H9 (cell line): ENCODE measurements at regions not wholly inside any gene's neighbourhood (a gene's known extent, or its start where the extent isn't known, plus 50 kb on each side); places are given as distances from the start of the nearest gene placed in this dataset.

ENCODE experiments used
- DNase-seq: peaks from one replicate; pipeline ENCODE4 v3.0.0-alpha.2; 2017
- H2AFZ ChIP-seq: one replicate; pipeline ENCODE4 v1.6.1; 2013; ENCODE audit warnings: mild to moderate bottlenecking, low read length, control low read depth, moderate library complexity
- H2AK5ac ChIP-seq: 2 replicates; pipeline ENCODE4 v1.6.1; 2013; ENCODE audit warnings: low read length, control low read depth, mixed read lengths; ENCODE audit not compliant: insufficient read length
- H2BK120ac ChIP-seq: one replicate; pipeline ENCODE4 v1.6.1; 2013; ENCODE audit warnings: low read depth, mild to moderate bottlenecking, low read length, control low read depth, inconsistent platforms; ENCODE audit not compliant: poor library complexity, severe bottlenecking
- H2BK12ac ChIP-seq: 2 replicates; pipeline ENCODE4 v1.6.1; 2013; ENCODE audit warnings: low read length, control low read depth, mixed read lengths, low read depth; ENCODE audit not compliant: insufficient read length
- H2BK15ac ChIP-seq: 2 replicates; pipeline ENCODE4 v1.6.1; 2013; ENCODE audit warnings: low read depth, low read length, control low read depth
- H2BK20ac ChIP-seq: one replicate; pipeline ENCODE4 v1.6.1; 2013; ENCODE audit warnings: low read depth, mild to moderate bottlenecking, low read length, control low read depth, inconsistent platforms; ENCODE audit not compliant: poor library complexity, severe bottlenecking
- H2BK5ac ChIP-seq: 2 replicates; pipeline ENCODE4 v1.6.1; 2013; ENCODE audit warnings: low read length, control low read depth, mixed read lengths; ENCODE audit not compliant: insufficient read length
- H3K14ac ChIP-seq: 2 replicates; pipeline ENCODE4 v1.6.1; 2013; ENCODE audit warnings: low read length, control low read depth; ENCODE audit not compliant: insufficient read depth
- H3K18ac ChIP-seq: 2 replicates; pipeline ENCODE4 v1.6.1; 2013; ENCODE audit warnings: low read depth, mild to moderate bottlenecking, mixed read lengths, low read length, control low read depth; ENCODE audit not compliant: insufficient read length
- H3K23ac ChIP-seq: 2 replicates; pipeline ENCODE4 v1.6.1; 2013; ENCODE audit warnings: low read length, control low read depth, mixed read lengths, low read depth; ENCODE audit not compliant: insufficient read length
- H3K23me2 ChIP-seq: 2 replicates; pipeline ENCODE4 v1.6.1; 2013; ENCODE audit warnings: low read depth, mild to moderate bottlenecking, mixed read lengths, low read length, control low read depth; ENCODE audit not compliant: insufficient read length, poor library complexity, severe bottlenecking
- H3K27ac ChIP-seq: 2 replicates; pipeline ENCODE4 v1.5.1; 2013; ENCODE audit warnings: low read length, control low read depth, mixed read lengths, low read depth; ENCODE audit not compliant: insufficient read length
- H3K27me3 ChIP-seq: 2 replicates; pipeline ENCODE4 v1.6.1; 2013; ENCODE audit warnings: low read length, control low read depth, inconsistent platforms; ENCODE audit not compliant: insufficient read depth
- H3K4ac ChIP-seq: 2 replicates; pipeline ENCODE4 v1.6.1; 2013; ENCODE audit warnings: low read depth, mild to moderate bottlenecking, control low read depth, inconsistent platforms, low read length, moderate library complexity
- H3K4me1 ChIP-seq: 2 replicates; pipeline ENCODE4 v1.6.1; 2013; ENCODE audit warnings: low read length, control low read depth, inconsistent platforms; ENCODE audit not compliant: insufficient read depth
- H3K4me2 ChIP-seq: 2 replicates; pipeline ENCODE4 v1.6.1; 2013; ENCODE audit warnings: low read length, control low read depth, mixed read lengths; ENCODE audit not compliant: insufficient read length, insufficient read depth
- H3K56ac ChIP-seq: 2 replicates; pipeline ENCODE4 v1.6.1; 2013; ENCODE audit warnings: low read depth, mild to moderate bottlenecking, mixed read lengths, low read length, control low read depth; ENCODE audit not compliant: insufficient read length
- H3K79me1 ChIP-seq: 2 replicates; pipeline ENCODE4 v1.6.1; 2013; ENCODE audit warnings: low read depth, mild to moderate bottlenecking, moderate library complexity, low read length, control low read depth, inconsistent platforms; ENCODE audit not compliant: insufficient read depth, poor library complexity, severe bottlenecking
- H3K79me2 ChIP-seq: 2 replicates; pipeline ENCODE4 v1.6.1; 2013; ENCODE audit warnings: low read length, control low read depth, inconsistent platforms; ENCODE audit not compliant: insufficient read depth
- H3K9ac ChIP-seq: 2 replicates; pipeline ENCODE4 v1.6.1; 2013; ENCODE audit warnings: low read length, control low read depth, mixed read lengths; ENCODE audit not compliant: insufficient read length; ENCODE audit errors: extremely low read depth
- H3K9me3 ChIP-seq: one replicate; pipeline ENCODE4 v1.6.1; 2013; ENCODE audit warnings: low read depth, low read length, inconsistent platforms; ENCODE audit not compliant: control insufficient read depth
- H3T11ph ChIP-seq: one replicate; pipeline ENCODE4 v1.6.1; 2013; ENCODE audit warnings: mild to moderate bottlenecking, low read length, control low read depth, inconsistent platforms
- H4K20me1 ChIP-seq: one replicate; pipeline ENCODE4 v1.6.1; 2013; ENCODE audit not compliant: control insufficient read depth, insufficient read length, insufficient read depth
- H4K5ac ChIP-seq: 2 replicates; pipeline ENCODE4 v1.6.1; 2013; ENCODE audit warnings: low read depth, mild to moderate bottlenecking, mixed read lengths, low read length, control low read depth; ENCODE audit not compliant: insufficient read length
- H4K8ac ChIP-seq: replicated peaks from 2 replicates; pipeline ENCODE4 v1.6.1; 2013; ENCODE audit warnings: low read length, control low read depth, mixed read lengths, low read depth; ENCODE audit not compliant: insufficient read length
- H4K91ac ChIP-seq: 2 replicates; pipeline ENCODE4 v1.6.1; 2013; ENCODE audit warnings: low read depth, mild to moderate bottlenecking, moderate library complexity, mixed read lengths, low read length, control low read depth; ENCODE audit not compliant: insufficient read length
- H3K27ac Mint-ChIP-seq, 3 experiments: 2 replicates in 2 of 3; 3 replicates in 1 of 3; pipeline ENCODE4 v1.8.0; 2020 to 2021; ENCODE audit warnings: mixed read lengths in 3 of 3, mild to moderate bottlenecking in 1 of 3, moderate library complexity in 1 of 3
- H3K27me3 Mint-ChIP-seq: 2 replicates; pipeline ENCODE4 v1.8.0; 2021; ENCODE audit warnings: low read depth, mild to moderate bottlenecking, moderate library complexity, mixed read lengths
- H3K36me3 Mint-ChIP-seq, 3 experiments: 2 replicates in 2 of 3; 3 replicates in 1 of 3; pipeline ENCODE4 v1.8.0; 2020 to 2021; ENCODE audit warnings: low read depth in 3 of 3, mixed read lengths in 3 of 3; ENCODE audit not compliant: insufficient read depth in 1 of 3
- H3K4me1 Mint-ChIP-seq, 2 experiments: 2 replicates each; pipeline ENCODE4 v1.8.0; 2020; ENCODE audit warnings: mixed read lengths in 2 of 2
- H3K4me3 Mint-ChIP-seq, 2 experiments: 2 replicates in 1 of 2; 3 replicates in 1 of 2; pipeline ENCODE4 v1.8.0; 2020 to 2021; ENCODE audit warnings: mild to moderate bottlenecking in 2 of 2, mixed read lengths in 2 of 2, moderate library complexity in 1 of 2
- H3K9me3 Mint-ChIP-seq, 2 experiments: 2 replicates in 1 of 2; 3 replicates in 1 of 2; pipeline ENCODE4 v1.8.0; 2020; ENCODE audit warnings: mild to moderate bottlenecking in 2 of 2, mixed read lengths in 2 of 2, moderate library complexity in 1 of 2
- CTCF ChIP-seq: fragments of 200-600 bp; sonication (generic); conservative IDR thresholded peaks from 3 replicates; pipeline ENCODE4 v1.8.0; 2021; ENCODE audit warnings: antibody characterized with exemption, mild to moderate bottlenecking
- WGBS: extraction: QIAGEN DNeasy Blood & Tissue Kit; methylation state at CpG from one replicate; pipeline ENCODE4 v1.1.7; 2013; ENCODE audit warnings: missing lambda C conversion rate, low lambda C conversion rate, mixed read lengths; ENCODE audit not compliant: insufficient read length; ENCODE audit errors: extremely low coverage; 5-methylcytosine and 5-hydroxymethylcytosine counted together

GRCh38 chr12:3962631-3963483 lies 89.7 kb upstream of the PARP11 start:
- Histone ChIP-seq H3K27ac (no peak overlapping the region), H2AFZ (no peak overlapping the region), H3K23me2 (no peaks in the 10 kb centered on the region), H2BK20ac (no peak overlapping the region), H3K23ac (no peak overlapping the region), H3K14ac (no peak overlapping the region), H3K4ac (no peak overlapping the region), H3K9ac (no peak overlapping the region), H3K79me2 (no peaks in the 10 kb centered on the region), H2BK15ac (no peak overlapping the region), H3K79me1 (no peaks in the 10 kb centered on the region), H3K18ac (no peak overlapping the region), H3K56ac (no peak overlapping the region), H2BK5ac (no peak overlapping the region), H3K9me3 (no peaks in the 10 kb centered on the region), H3K4me2 (no peak overlapping the region), H2BK12ac (no peak overlapping the region), H4K20me1 (no peaks in the 10 kb centered on the region), H2BK120ac (no peak overlapping the region), H4K5ac (no peak overlapping the region), H2AK5ac (no peak overlapping the region), H3T11ph (no peak overlapping the region), H4K91ac (no peak overlapping the region), H3K4me1 (no peaks in the 10 kb centered on the region), H4K8ac (no peak overlapping the region), H3K27me3 (no peaks in the 10 kb centered on the region)
- Mint-ChIP-seq H3K4me1 (peaks cover 20 to 25% of the 10 kb centered on the region in 2 experiments), H3K9me3 (no peaks in the 10 kb centered on the region), H3K27ac (no peak overlapping the region), H3K4me3 (no peak overlapping the region), H3K36me3 (no peaks in the 10 kb centered on the region), H3K27me3 (peaks cover 3% of the 10 kb centered on the region)
- peak; percentile 49 for DNase-seq
- no CpG with 5 or more reads among the region's 8 CpGs for WGBS
- TF ChIP-seq CTCF = no peak; the same call in 2 of the 3 replicates
